ENCODE measurements at regions not wholly inside any gene's neighbourhood (a gene's known extent, or its start where the extent isn't known, plus 50 kb on each side); places are given as distances from the start of the nearest gene placed in this dataset.

DNA sequence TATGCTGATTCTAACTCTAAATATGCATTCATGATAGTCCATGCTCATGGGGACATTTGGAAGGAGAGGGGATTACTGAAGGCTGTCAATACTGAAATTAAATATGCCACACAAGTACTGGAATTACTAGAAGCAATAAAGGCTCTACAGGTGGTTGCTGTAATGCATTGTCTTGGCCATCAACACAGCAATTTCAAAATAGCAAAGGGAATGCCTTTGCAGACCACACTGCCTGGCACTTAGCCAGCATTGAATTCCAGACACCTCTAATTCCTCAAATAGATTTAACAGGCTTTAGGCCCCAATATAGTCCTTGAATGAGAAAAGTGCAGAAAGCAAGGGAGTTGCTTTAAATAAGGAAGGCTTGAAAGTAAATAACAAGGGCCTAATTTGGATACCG, 115.8 kb upstream of the PLCL2 start:
- no peaks in the 10 kb centered on the region for H3K9me3 ChIP-seq (ENCODE audit: control insufficient read depth in 1 of 2, insufficient read depth in 1 of 2, low read depth in 1 of 2, low read length in 2 of 2)
- no peak for DNase-seq (ENCODE audit: low read depth, low spot score)

More for the DNA sequence above, 115.8 kb upstream of the PLCL2 start:
- no TSS peak for BruUV-seq (replicated peaks)
- Histone ChIP-seq H3K9ac (ENCODE audit: low read length) (no peak overlapping the region), H3K4me1 (ENCODE audit: control insufficient read depth in 1 of 2, insufficient read depth in 2 of 2, low read length in 2 of 2) (no peaks in the 10 kb centered on the region), H4K20me1 (ENCODE audit: insufficient read depth) (no peaks in the 10 kb centered on the region), H3K4me2 (ENCODE audit: low read length) (no peak overlapping the region), H3K79me2 (ENCODE audit: insufficient read depth, low read length) (no peaks in the 10 kb centered on the region), H3K27me3 (ENCODE audit: insufficient read depth, low read length) (no peaks in the 10 kb centered on the region), H3K27ac (ENCODE audit: low read depth, low read length) (no peak overlapping the region), H2AFZ (ENCODE audit: low read depth, low read length, poor library complexity, severe bottlenecking) (no peak overlapping the region), H3K9me2 (ENCODE audit: insufficient read depth) (no peaks in the 10 kb centered on the region), H3K4me3 (replicated peaks in 1 of 2; ENCODE audit: low read depth in 1 of 2, low read length in 2 of 2) (no peak overlapping the region), H3K36me3 (ENCODE audit: control insufficient read depth in 1 of 2, insufficient read depth in 2 of 2, low read length in 2 of 2) (no peaks in the 10 kb centered on the region)
- ChIA-PET POLR2A (no interaction called here), RAD21 (ENCODE audit: low non-redundant PET in 1 of 2, low total read pairs in 2 of 2, uncharacterized antibody in 2 of 2, unreplicated experiment in 2 of 2) (no interaction called here), CTCF (no interaction called here)
- intact Hi-C loops (cut with micrococcal nuclease) = no loop called here
- TF ChIP-seq EZH2phosphoT487 (IDR thresholded peaks at IDR 0.05; ENCODE audit: borderline replicate concordance) (no peak), POLR2AphosphoS5 (IDR thresholded peaks at IDR 0.05; ENCODE audit: low read depth, low read length) (no peak), TCF7L2 (IDR thresholded peaks at IDR 0.05; ENCODE audit: borderline replicate concordance, extremely low read depth, insufficient read depth, insufficient read length) (no peak), ZFX (IDR thresholded peaks at IDR 0.05) (no peak), CBX3 (IDR thresholded peaks at IDR 0.05; ENCODE audit: low read depth) (no peak)
- TF ChIP-seq, protein P1, sequence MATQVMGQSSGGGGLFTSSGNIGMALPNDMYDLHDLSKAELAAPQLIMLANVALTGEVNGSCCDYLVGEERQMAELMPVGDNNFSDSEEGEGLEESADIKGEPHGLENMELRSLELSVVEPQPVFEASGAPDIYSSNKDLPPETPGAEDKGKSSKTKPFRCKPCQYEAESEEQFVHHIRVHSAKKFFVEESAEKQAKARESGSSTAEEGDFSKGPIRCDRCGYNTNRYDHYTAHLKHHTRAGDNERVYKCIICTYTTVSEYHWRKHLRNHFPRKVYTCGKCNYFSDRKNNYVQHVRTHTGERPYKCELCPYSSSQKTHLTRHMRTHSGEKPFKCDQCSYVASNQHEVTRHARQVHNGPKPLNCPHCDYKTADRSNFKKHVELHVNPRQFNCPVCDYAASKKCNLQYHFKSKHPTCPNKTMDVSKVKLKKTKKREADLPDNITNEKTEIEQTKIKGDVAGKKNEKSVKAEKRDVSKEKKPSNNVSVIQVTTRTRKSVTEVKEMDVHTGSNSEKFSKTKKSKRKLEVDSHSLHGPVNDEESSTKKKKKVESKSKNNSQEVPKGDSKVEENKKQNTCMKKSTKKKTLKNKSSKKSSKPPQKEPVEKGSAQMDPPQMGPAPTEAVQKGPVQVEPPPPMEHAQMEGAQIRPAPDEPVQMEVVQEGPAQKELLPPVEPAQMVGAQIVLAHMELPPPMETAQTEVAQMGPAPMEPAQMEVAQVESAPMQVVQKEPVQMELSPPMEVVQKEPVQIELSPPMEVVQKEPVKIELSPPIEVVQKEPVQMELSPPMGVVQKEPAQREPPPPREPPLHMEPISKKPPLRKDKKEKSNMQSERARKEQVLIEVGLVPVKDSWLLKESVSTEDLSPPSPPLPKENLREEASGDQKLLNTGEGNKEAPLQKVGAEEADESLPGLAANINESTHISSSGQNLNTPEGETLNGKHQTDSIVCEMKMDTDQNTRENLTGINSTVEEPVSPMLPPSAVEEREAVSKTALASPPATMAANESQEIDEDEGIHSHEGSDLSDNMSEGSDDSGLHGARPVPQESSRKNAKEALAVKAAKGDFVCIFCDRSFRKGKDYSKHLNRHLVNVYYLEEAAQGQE (IDR thresholded peaks at IDR 0.05; ENCODE audit: low read depth) = no peak
- TF ChIP-seq, protein P2, sequence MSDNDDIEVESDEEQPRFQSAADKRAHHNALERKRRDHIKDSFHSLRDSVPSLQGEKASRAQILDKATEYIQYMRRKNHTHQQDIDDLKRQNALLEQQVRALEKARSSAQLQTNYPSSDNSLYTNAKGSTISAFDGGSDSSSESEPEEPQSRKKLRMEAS (IDR thresholded peaks at IDR 0.05) = no peak
- no peak for ATAC-seq

All from HCT116 (cell line).